NCI-H146 (cell line): ENCODE measurements at regions not wholly inside any gene's neighbourhood (a gene's known extent, or its start where the extent isn't known, plus 50 kb on each side); places are given as distances from the start of the nearest gene placed in this dataset.

ENCODE experiments used
- DNase-seq: peaks from one replicate; lab custom pipeline; 2025; lab: John Stamatoyannopoulos, UW

GRCh38 chr12:94750864-94751263 lies 100.5 kb upstream of the TMCC3 start:
- DNase-seq = no peak

DNA sequence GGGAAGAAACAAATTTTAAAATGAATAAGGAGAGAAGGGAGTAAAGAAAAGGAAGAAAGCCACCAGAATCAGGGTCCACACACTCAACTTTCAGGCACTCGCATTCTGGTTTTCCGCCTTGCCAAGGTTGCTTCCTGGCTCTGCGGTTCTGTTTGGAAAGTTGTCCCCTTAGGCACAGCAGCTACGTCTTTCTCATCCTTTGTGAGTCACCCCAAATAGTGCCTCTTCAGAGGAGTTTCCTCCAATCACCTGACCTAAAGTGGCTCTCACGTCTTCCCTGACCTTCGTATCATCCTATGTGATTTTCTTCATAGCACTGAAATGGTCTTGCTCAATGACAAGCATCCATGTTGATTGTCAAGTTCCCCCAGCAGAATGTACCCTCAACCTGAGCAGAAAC lies 99.5 kb upstream of the TMCC3 start:
- no peak for DNase-seq

DNA sequence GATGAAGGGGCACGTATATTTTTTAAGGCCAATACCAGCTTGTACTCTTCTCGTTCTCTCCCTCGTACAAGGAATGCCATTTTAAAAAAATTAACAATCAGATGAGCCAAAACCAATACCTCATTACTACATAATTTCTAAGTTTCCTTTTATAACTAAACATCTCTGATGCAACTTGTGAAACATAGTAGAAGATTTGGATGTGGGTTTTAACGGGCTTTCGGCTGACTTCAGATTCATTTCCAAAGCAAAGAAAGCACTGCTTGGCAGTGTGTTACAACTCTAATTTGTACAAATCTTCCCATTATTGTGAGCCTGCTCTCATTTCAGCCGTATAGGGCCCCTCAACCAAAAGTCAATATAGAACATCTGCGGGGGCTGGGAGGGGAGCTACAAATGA lies 99.1 kb upstream of the TMCC3 start:
- no peak for DNase-seq

- no peak for DNase-seq
Measured at GRCh38 chr12:94748726-94749421, 98.5 kb upstream of the TMCC3 start.

DNA sequence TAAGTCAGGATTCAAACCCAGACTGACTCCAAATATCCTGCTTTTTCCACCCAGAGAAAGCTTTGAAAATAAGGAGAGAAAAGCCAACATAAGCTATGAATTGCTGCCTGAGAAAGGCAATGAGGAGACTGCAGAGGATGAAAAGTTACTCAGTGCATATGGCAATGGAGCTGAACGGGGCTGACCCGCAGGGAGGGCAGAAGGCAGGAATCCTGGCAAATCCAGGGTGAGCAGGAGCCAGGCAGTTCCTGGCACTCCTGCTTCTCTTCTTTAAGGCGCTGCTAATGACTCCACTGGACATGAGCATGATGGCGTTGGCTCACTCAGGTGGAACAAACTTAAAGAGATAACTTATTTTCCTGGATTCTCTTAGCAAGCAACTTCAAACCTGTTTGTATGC lies 95.2 kb upstream of the TMCC3 start:
- no peak for DNase-seq

DNA sequence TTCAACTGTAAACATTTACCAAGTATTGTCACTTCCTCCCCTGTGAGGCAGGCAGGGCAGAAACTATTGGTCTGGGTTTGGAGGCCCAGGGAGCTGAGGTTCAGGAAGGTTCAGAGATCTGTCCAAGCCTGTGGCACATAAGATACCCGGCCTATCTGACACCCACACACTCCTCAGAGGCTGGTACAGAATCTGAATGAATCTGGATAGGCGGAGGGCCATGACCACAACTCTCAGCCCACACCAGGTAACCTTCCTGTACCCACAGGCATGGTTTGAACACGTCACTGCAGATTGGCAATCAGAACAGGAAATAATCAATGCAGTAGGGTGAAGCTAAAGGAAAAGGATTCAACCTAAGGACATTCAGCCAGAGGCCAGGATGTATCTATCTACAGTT lies 92.8 kb upstream of the TMCC3 start:
- DNase-seq = no peak

GRCh38 chr12:94740601-94741362 lies 90.4 kb upstream of the TMCC3 start:
- DNase-seq = no peak

GRCh38 chr12:94736820-94737219 lies 86.5 kb upstream of the TMCC3 start:
- no peak for DNase-seq

- DNase-seq = no peak
Measured at GRCh38 chr12:94736004-94736403, 85.6 kb upstream of the TMCC3 start.

GRCh38 chr12:94733727-94734126 lies 83.4 kb upstream of the TMCC3 start:
- DNase-seq = no peak

DNA sequence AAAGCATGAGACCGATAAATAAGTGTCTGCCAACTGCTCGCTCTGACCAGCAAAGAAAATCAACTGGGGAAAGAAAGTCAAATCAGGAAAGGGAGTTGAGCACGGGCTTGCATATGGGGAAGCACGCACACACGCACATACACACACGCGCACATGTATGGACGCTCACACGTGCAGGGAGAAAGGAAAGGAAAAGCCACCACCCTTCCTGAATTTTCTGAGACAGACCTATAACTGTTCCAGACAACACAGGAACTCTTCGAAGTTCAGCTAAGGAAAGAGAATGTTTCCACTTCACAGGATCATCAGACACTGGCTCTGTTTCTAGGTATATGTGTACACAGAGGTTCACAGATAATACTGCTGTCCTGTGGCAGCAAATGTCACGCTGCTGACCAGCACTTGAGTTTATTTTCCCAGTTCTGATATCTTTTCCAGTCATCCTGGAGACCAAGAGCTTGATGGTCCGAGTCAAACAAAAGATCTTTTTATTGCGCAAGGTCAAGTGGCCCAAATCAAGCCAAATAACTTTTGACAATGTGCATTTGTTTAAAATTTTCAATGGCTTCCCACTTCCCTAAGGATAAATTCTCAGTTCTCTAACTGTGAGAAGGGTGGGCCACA lies 82.1 kb upstream of the TMCC3 start:
- DNase-seq = no peak

DNA sequence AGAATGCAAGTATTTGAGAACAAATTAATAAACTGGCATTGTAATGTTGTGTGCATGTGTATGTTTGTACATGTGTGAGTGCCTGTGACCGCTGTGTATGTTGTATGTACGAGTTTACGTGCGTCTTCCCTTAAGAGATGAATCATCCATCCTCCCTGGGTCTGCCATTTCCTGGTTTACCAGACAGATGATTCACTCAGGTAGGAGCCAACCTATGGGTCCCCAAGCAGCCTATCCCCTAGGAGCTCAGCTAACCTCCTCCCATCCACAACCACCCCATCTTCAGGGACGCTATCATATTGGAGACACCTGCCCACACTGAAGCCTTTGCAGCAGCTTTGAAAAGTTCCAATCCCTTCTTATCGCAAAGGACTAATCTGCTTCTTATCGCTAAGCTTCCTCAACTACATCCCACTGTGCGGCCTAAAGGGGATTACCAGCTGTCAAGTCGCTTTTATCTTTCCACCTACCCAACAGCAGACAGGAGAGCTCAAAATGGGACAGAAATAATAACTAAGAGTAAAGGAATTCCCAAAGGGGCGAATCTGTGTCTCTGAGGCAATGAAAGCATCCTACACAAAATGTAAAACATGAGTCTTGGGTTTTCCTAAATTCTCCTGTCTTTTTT lies 81.5 kb upstream of the TMCC3 start:
- no peak for DNase-seq

- no peak for DNase-seq
Measured at GRCh38 chr12:94730847-94731246, 80.5 kb upstream of the TMCC3 start.

DNA sequence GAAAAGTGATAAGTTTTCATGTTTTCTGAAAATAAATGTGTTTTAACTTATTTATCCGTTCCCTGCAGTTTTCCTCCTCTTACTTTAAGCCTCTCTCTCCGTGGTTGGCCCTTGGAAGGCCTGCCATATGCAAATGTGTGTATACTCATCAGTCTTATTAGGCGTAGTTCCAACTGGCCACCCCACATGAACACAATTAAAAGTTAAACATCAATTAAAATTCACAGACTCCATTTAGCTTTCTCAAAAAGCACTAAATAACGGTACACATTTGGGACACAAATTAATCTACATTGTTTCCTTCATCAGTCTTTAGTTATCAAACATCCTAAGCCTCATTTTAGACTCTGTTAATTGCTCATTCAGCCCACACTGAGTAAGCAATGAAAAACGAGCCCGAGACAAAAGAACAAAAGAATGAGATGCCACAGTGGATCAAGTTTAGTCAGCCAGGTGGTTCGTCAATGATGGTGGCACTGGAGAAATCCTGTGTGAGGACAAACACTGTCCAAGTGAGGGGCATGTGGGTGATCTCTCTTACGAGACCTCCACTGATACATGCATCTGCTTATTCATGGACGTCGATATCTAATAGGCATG lies 76.0 kb upstream of the TMCC3 start:
- no peak for DNase-seq

DNA sequence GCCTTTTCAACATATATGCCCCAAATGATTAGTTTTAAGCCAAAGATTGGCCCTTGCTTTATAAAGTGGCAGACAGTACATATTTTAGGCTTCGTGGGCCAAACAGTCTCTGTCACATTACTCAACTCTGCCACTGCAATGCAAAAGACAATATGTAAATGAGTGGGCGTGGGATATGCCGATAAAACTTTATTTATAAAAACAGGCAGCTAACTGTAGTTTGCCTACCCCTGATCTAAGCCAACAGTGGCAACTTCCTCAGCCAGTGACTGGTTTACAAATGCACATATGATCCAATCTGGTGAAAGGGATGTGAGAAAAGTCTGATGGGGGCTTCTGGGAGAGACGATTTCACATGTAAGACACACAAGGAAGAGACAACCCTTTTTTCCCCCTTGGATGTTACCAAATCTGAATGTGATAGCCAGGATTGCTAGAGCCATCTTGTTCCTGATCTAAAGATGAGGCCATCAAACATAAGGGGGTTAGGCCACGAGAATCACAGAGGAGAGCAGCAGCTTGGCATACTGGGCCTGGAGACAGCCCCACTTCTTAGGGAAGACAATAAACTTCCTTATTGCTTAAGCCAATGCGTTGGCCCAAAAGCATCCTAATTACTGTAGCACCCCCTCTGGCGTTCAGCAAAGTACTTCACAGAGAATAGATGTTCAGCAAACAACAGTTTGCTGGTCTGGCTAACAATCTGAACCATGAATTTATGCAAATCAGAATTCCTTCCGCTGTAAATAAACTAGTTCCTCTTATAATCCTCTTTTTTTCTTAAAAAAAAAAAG lies 75.2 kb upstream of the TMCC3 start:
- DNase-seq = no peak

GRCh38 chr12:94722664-94723063 lies 72.3 kb upstream of the TMCC3 start:
- no peak for DNase-seq

GRCh38 chr12:94721173-94721572 lies 70.8 kb upstream of the TMCC3 start:
- DNase-seq = no peak

- no peak for DNase-seq
Measured at GRCh38 chr12:94718114-94718513, 67.8 kb upstream of the TMCC3 start.

DNA sequence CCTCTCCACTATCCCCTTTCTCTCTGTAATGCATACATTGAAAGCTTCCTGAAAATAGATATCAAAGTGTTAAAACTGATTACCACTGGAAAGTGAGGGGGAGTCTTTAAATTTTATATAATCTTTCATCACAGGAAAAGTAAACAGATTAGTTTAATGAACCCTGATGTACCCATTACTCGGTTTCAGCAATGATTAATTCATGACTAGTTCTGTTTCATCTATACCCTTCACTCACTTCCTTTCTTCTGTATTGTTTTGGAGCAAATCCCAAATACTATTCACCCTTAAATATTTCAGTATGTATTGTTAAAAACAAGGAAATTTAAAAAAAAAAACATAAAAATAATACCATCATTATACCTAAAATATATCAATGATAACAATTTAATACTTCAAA lies 67.3 kb upstream of the TMCC3 start:
- no peak for DNase-seq

- no peak for DNase-seq
Measured at GRCh38 chr12:94717108-94717507, 66.8 kb upstream of the TMCC3 start.

GRCh38 chr12:94716339-94716738 lies 66.0 kb upstream of the TMCC3 start:
- DNase-seq = no peak
